ENCODE measurements at regions not wholly inside any gene's neighbourhood (a gene's known extent, or its start where the extent isn't known, plus 50 kb on each side); places are given as distances from the start of the nearest gene placed in this dataset.

DNA sequence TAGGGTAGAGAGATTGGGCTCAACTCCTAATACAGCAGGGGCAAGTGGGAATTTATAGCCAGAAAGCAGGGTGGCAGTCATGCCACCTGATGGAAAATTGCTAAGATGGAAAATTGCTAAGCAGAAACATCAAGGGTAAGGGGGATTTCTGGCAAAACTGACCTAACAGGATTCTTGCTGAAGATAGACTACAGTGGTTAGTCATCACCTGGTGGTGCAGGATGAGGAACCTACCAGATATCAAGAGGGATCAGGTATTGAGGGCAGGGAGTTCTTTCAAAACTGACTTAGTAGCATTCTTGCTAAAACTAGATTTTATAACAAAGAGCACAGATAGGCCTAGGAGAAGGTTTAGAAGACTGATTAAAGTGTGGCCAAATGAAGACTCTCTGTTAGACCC, 292.9 kb downstream of the PLPP3 start:
- H2AFZ ChIP-seq (ENCODE audit: low read length): no peak overlapping the region
- TF ChIP-seq, protein P1, sequence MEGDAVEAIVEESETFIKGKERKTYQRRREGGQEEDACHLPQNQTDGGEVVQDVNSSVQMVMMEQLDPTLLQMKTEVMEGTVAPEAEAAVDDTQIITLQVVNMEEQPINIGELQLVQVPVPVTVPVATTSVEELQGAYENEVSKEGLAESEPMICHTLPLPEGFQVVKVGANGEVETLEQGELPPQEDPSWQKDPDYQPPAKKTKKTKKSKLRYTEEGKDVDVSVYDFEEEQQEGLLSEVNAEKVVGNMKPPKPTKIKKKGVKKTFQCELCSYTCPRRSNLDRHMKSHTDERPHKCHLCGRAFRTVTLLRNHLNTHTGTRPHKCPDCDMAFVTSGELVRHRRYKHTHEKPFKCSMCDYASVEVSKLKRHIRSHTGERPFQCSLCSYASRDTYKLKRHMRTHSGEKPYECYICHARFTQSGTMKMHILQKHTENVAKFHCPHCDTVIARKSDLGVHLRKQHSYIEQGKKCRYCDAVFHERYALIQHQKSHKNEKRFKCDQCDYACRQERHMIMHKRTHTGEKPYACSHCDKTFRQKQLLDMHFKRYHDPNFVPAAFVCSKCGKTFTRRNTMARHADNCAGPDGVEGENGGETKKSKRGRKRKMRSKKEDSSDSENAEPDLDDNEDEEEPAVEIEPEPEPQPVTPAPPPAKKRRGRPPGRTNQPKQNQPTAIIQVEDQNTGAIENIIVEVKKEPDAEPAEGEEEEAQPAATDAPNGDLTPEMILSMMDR (IDR thresholded peaks at IDR 0.05; ENCODE audit: low read length): no peak
- TF ChIP-seq EZH2 (IDR thresholded peaks at IDR 0.05; ENCODE audit: borderline replicate concordance, low read length): no peak
- no peaks in the 10 kb centered on the region for H3K9me2 ChIP-seq (ENCODE audit: low read depth, low read length)
- H3K4me1 ChIP-seq (ENCODE audit: insufficient read depth, low read length, severe bottlenecking): no peaks in the 10 kb centered on the region
- H3K27me3 ChIP-seq (ENCODE audit: insufficient read depth, low read length): no peaks in the 10 kb centered on the region
- H3K4me2 ChIP-seq (ENCODE audit: low read length): no peak overlapping the region
- no peaks in the 10 kb centered on the region for H4K20me1 ChIP-seq (ENCODE audit: insufficient read depth, low read length)
- no peak overlapping the region for H3K27ac ChIP-seq (ENCODE audit: low read depth, low read length, poor library complexity, severe bottlenecking)
- H3K36me3 ChIP-seq (ENCODE audit: insufficient read depth, low read length): no peaks in the 10 kb centered on the region
- no peak overlapping the region for H3K9ac ChIP-seq (ENCODE audit: low read length)
- H3K4me3 ChIP-seq (ENCODE audit: low read depth, low read length, poor library complexity, severe bottlenecking): no peak overlapping the region
- no peaks in the 10 kb centered on the region for H3K79me2 ChIP-seq (ENCODE audit: insufficient read depth, low read length)
- H3K9me3 ChIP-seq (ENCODE audit: low read length): no peaks in the 10 kb centered on the region
- H3F3A ChIP-seq (ENCODE audit: insufficient read depth, low read length): no peaks in the 10 kb centered on the region

DNA sequence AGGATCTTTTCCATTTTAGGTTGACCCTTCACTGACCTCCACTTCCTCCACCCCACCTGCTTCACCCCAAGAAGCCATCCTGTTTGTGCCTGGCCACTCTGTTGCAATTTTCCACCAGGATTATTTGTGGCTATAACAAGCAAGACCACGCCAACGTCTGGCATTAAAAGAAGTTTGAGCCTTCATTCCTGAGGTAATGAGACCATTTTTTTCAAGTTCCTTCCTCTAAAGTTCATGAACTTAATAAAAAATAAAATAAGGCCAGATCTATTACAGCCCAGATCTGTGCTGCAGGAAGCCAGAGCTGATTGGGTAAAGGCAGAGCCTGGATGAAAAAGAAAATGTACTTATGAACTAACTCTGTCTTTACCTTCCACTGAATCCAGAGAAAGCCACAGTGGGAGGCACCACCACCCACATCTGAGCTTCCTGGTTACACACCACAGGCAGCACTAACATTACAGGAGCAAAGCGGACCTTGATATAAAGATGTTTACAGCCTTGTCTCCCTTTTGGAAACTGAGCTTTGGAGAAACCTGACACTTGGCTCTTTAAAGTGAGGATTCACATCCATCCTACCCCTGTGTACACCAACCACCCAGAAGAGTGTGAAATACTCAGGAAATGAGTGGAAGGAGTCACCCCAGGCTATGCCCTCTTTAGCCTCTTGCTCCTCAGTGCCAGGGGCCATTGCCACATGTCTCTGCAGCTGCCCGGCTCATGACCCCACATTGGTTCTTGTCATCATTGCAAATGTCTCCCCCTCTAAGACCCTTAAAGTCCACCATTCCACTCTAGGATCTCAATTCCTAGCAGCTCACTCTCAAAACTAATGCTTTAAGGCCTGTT, 293.6 kb downstream of the PLPP3 start:
- Histone ChIP-seq H3F3A (ENCODE audit: insufficient read depth, low read length) (no peaks in the 10 kb centered on the region), H3K36me3 (ENCODE audit: insufficient read depth, low read length) (no peaks in the 10 kb centered on the region), H3K4me2 (ENCODE audit: low read length) (no peak overlapping the region), H3K79me2 (ENCODE audit: insufficient read depth, low read length) (no peaks in the 10 kb centered on the region), H3K4me1 (ENCODE audit: insufficient read depth, low read length, severe bottlenecking) (no peaks in the 10 kb centered on the region), H3K9me2 (ENCODE audit: low read depth, low read length) (no peaks in the 10 kb centered on the region), H4K20me1 (ENCODE audit: insufficient read depth, low read length) (no peaks in the 10 kb centered on the region), H3K27ac (ENCODE audit: low read depth, low read length, poor library complexity, severe bottlenecking) (no peak overlapping the region), H3K4me3 (ENCODE audit: low read depth, low read length, poor library complexity, severe bottlenecking) (no peak overlapping the region), H3K9ac (ENCODE audit: low read length) (no peak overlapping the region), H3K9me3 (ENCODE audit: low read length) (no peaks in the 10 kb centered on the region), H2AFZ (ENCODE audit: low read length) (no peak overlapping the region), H3K27me3 (ENCODE audit: insufficient read depth, low read length) (no peaks in the 10 kb centered on the region)
- no peak for TF ChIP-seq EZH2 (IDR thresholded peaks at IDR 0.05; ENCODE audit: borderline replicate concordance, low read length)
- TF ChIP-seq, protein P1 (IDR thresholded peaks at IDR 0.05; ENCODE audit: low read length): no peak

DNA sequence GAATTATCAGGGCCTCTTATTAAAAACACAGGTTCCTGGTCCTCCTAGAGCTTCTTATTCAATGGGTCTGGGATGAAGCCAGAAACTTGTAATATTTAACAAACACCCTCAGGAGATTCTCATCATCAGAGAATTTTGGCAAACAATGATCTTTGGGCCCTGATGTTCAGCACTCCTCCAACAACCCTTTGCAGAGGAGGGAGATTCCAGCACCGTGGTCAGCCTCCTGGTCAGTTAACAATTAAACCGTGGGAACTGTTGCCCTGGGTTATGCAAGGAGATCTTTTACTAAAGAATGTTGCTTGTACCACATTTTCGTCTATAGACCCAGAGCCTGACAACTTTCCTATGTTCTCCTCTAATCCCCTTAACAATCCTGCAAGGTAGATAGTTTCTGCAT, 294.4 kb downstream of the PLPP3 start:
- no peak overlapping the region for H3K9ac ChIP-seq (ENCODE audit: low read length)
- TF ChIP-seq EZH2 (IDR thresholded peaks at IDR 0.05; ENCODE audit: borderline replicate concordance, low read length): no peak
- TF ChIP-seq, protein P1 (IDR thresholded peaks at IDR 0.05; ENCODE audit: low read length): no peak
- H3K4me3 ChIP-seq (ENCODE audit: low read depth, low read length, poor library complexity, severe bottlenecking): no peak overlapping the region
- H3K36me3 ChIP-seq (ENCODE audit: insufficient read depth, low read length): no peaks in the 10 kb centered on the region
- no peaks in the 10 kb centered on the region for H3K9me3 ChIP-seq (ENCODE audit: low read length)
- no peaks in the 10 kb centered on the region for H3K27me3 ChIP-seq (ENCODE audit: insufficient read depth, low read length)
- H3F3A ChIP-seq (ENCODE audit: insufficient read depth, low read length): no peaks in the 10 kb centered on the region
- no peaks in the 10 kb centered on the region for H3K9me2 ChIP-seq (ENCODE audit: low read depth, low read length)
- no peaks in the 10 kb centered on the region for H4K20me1 ChIP-seq (ENCODE audit: insufficient read depth, low read length)
- no peaks in the 10 kb centered on the region for H3K4me1 ChIP-seq (ENCODE audit: insufficient read depth, low read length, severe bottlenecking)
- H3K4me2 ChIP-seq (ENCODE audit: low read length): no peak overlapping the region
- no peak overlapping the region for H3K27ac ChIP-seq (ENCODE audit: low read depth, low read length, poor library complexity, severe bottlenecking)
- no peaks in the 10 kb centered on the region for H3K79me2 ChIP-seq (ENCODE audit: insufficient read depth, low read length)
- no peak overlapping the region for H2AFZ ChIP-seq (ENCODE audit: low read length)
